Limb (tissue), 2 donors: ENCODE measurements at regions not wholly inside any gene's neighbourhood (a gene's known extent, or its start where the extent isn't known, plus 50 kb on each side); places are given as distances from the start of the nearest gene placed in this dataset.
"Not testable (repeated sequence)": the region's sequence is repeated elsewhere in the genome, so short reads cannot be mapped to it uniquely, and the experiment has no call there.

Experiments
- DNase-seq, 2 donors: peaks; one replicate each; pipeline ENCODE4 v3.0.0-alpha.2; 2016; ENCODE audit errors: extremely low spot score in 2 of 2

DNA sequence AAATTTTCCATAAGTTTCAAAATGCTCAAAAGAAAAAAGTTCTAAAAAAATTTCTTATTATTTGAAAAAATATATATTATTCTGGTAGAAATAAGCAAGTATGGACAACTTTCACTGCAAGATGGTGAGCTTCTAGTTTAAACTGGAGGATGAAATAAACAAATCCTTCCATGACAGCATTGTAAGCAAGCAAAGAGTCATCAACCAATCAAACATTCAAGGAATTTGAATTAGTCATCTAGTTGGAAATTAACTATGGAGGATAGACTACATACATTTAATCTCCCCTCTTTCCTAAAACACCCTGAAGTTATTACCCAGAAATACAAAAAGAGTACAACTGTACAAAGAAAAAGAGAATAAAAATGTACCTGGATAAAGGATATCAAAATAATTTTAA lies 51.0 kb upstream of the IRX5 start:
- DNase-seq = no peak

DNA sequence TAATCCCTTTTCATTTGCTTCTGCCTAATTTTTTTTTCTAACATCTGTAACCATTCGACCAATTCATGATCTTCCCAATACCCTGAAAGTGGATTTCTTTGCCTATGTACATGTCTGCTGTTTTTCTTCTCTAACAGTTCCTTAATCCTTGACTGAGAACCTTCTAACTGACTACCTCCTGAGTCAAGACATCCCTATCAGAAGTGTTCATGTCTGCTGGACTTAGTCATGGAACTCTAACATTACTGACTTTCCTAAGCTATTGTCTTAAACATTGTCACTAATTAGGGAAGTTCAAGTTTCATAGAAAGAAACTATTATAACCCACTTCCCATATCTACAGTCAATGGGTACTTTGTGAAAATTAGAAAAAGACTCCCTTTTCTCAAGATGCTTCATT lies 52.4 kb upstream of the IRX5 start:
- DNase-seq = no peak

DNA sequence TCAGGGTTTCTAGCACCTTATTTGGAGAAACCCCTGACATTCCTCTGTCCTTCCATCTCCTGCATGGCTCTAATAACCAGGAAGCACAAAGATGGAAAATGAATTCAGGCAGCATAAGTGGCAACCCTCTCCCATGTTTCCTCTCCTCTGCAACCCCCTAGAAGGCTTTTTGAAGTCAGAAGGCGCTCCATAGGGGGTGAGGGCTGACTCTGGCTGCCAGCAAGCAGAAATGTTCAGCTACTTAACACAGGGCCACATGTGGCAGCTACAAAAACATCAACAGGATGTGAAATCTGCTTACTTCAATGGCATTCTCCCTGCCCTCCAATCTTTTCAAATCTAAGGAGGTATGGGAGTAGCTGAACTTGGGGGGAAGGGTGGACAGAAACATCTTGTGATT lies 55.2 kb upstream of the IRX5 start:
- no peak for DNase-seq

DNA sequence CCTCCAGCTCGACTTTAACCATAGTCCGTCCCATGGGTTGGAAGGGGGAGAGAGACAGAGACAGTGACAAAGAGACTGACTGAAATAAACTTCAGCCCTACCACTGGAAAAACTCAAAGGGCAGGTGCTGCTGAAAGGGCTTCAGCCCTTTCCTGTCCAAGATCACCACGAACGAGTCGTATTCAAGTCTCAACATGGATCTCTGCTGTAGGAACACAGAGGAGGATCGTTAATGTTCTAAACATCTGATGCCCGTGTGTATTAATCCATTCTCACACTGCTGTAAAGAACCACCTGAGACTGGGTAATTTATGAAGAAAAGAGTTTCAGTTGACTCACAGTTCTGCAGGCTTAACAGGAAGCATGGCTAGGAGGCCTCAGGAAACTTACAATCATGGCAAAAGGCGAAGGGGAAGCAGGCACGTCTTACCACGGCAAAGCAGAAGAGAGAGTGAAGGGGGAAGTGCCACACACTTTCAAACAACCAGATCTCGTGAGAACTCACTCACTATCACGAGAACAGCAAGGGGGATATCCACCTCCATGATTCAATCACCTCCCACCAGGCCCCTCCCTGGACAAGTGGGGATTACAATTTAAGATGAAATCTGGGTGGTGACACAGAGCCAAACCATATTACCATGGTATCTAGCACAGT lies 56.8 kb upstream of the IRX5 start:
- not testable (repeated sequence) for DNase-seq

DNA sequence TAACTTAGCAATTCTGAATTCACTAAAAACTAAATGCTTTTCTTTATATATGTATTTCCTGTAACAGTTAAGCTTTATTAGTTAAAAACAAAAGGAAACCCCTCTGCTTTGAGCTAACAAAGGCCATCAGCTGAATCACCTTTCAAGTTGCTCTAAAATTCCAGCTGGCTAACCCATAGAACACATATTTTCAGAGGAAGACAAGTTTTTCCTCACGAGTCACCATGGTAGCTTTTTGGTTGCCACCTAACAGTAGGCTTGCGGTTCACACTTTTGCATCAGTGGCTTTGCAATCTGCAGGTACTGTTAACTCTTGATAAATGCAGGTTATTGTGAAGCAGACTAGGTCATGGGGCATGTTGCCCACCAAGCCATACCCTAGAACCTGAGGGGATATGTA lies 57.6 kb upstream of the IRX5 start:
- DNase-seq = no peak

DNA sequence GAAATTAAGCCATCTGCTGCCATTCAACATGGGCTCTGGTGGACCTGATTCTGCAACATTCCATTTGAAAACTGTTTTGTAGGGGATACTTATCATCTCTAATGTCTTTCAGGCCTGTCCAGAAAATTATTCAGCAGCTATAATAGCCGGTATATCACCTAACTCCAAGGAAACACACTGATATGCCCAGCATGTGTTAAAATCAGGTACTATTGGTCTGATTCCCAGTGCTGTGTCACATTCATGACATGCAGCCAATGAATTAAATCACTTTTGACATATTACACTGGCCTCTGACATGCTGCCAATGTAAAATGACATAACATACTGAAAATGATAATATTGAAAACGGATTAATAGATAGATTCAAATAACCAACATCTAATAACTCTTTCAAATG lies 60.5 kb upstream of the IRX5 start:
- DNase-seq = no peak

DNA sequence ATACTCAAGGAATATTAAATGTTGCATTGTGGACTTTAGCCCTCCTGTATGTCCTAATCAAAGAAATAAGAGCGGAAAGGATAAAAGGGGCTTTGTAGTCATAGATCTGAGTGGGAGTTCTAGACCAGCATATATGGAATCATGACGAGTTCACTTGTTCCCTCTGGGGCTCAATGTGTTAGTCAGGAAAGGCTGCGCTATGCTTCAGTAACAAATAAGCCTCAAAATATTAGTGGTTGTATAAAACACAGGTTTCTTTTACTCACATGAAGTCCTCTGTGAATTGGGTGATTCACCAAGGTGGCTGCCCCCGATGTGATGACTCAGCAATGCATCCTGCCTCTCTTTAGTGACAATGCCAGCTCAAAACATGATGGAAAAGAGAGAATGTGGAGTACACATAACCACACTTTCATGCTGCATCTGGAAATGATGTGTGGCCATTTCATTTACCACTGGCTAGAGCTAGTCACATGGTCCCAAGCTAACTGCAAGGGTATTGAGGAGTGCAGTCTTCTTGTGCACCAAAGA lies 63.3 kb upstream of the IRX5 start:
- DNase-seq = no peak

DNA sequence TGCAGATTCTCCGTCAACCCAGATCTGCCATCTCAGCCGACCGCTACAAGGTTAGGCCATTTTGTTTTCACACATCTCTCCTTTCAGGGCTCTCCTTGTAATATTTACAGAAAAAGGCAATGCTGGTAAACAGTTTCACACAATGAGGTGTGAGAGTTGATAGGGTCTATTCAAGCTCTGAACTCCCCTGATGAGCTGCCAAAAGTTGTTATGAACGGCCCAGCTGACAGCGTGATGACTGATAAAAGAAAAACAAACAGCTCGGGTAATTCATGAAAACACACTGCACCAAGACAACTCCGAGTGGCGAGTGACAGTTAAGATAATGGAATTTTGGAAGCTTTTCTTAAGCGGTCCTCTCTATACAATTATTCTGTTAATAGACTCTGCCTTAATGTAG lies 68.1 kb upstream of the IRX5 start:
- DNase-seq = no peak

DNA sequence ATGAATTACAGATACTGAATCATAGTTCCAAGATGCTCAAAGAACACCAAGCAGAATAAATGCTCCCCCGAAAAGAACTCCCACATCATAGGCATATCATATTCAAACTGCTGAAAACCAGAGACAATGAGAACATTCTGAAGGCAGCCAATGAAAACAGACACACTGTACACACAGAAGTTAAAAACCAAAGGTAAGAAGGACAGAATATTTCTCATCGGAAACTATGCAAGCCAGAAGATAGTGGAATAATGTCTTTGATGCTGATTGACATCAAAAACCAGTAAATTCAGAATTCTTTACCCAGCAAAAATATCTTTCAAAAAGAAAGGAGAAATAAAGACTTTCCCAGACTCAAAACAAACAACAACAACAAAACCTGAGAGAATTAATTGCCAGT lies 73.8 kb upstream of the IRX5 start:
- DNase-seq = no peak

DNA sequence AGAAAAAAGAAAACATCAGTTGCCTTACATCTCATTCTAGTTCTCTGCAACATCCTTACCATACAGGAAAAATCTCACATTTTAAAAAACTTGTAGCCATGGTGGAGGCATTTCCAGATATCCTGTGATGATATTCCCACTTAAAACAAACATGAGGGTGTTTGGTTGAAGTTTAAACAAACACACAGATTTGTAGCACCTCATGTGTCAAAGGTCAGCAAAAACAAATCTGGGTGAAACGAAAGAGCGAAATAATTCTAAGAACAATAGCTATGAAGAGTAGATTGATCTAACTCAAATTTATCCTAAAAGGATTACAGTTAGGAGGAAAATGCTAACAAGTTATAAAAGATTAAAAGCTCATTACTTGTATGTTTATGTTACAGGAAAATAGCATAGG lies 83.1 kb upstream of the IRX5 start:
- no peak for DNase-seq

DNA sequence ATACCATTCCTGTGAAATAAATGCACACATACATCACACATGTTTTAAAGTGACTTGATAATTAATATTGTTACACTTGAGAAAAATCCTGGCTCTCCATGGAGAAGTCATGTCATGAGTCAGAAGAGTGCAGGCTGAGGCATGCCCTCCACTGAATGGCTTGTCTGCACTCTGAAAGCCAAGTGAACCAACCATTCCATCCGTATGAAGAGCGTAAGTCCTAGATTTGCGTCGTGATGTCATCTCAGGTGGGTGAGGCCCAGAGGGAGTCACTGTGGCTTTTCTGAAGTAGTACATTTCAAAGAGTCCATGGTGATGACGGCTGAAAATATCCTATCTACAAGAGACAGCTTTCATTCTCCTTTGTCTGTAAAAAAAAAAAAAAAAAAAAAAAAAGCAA lies 83.5 kb upstream of the IRX5 start:
- DNase-seq = no peak

DNA sequence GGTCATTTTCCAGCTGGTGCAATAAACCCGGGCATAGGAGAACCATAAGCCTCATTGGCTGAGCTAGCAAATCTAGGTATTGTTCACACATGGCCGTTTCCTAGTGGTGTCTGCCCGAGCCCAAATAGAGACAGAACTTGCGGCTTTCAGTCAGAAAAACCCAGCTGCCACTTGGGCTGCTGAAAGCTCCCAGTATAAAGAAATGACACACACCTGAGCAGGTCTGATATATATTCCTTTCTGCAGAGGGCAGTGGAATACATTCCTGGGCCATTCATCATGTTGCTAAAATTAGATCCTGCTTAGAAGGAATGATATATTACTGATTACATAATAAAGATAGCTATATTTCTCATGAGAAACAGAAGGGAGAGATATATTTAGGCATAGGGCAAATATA lies 83.9 kb upstream of the IRX5 start:
- DNase-seq = no peak

DNA sequence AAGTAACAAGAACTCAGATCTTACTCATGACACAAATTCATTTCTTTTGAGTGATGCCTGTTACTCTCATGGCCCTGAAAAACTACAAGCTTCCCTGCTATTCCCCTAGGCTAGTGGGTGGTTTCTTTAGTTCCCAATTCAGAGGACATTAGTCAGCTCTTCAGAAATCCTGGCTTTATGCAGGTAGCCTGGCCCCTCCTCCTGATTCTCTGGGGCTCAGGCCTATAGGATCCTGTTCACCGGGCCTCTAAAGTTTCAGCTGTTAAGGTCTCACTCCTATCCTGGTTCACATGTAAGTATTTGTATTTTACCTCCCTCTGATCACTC lies 87.3 kb upstream of the IRX5 start:
- DNase-seq = no peak

DNA sequence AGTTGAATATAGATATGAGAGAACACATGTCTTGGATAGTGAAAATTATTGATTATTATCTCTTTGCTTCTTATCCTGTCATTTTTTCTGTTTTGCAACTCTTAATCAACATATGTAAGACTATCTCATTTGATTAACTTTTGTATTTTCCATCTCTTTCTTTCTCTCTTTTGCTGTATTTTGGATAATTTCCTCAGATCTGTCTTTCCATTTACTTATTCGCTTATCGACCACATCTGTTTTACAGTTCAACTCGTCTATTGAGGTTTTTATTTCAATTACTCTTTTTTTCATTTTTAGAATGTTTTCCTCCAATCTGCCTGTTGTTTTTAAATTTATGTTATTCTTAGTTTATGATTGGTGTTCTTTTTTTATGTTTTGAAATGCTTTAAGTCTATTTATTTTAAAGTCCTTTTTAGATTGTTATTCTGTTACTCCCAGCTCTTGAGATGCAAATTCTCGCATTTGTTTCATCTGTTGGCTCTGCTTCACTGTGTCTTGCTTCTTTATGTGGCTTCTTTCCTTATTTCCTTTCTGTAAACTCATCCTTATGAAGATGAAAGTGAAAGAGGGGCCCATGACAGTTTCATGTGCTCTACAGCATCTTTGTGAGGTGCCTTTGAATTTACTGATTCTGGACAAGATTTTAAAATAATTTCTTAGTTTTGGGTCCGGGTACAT lies 87.8 kb upstream of the IRX5 start:
- DNase-seq = no peak

DNA sequence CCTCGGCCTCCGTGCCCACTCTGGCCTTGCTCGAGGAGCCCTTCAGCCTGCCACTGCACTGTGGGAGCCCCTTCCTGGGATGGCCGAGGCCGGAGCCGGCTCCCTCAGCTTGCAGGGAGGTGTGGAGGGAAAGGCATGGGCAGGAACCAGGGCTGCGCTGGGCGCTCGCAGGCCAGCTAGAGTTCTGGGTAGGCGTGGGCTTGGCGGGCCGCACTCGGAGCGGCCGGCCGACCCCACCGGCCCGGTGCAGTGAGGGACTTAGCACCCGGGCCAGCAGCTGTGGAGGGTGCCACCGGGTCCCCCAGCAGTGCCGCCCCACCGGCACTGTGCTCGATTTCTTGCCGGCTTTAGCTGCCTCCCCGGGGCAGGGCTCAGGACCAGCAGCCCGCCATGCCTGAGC lies 101.0 kb upstream of the IRX5 start:
- DNase-seq = no peak

DNA sequence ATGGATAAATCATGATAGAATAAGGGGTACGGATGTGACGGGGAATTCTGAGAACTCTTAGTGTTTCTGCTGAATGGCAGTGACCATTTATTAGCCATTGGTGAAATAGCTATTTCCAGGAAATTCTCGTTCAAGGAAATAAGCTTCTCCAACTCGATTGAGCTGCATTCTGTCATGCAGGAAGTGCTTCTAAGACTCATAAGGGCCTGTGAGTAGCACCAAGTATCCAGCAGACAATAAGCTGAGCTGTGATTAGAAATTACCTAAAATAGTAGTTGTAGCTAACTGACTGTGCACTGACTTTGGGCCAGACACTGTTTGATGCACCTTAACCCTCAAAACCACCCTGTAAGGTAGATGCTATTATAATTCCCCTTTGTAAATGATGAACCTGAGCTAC lies 107.8 kb upstream of the IRX5 start:
- DNase-seq = no peak

DNA sequence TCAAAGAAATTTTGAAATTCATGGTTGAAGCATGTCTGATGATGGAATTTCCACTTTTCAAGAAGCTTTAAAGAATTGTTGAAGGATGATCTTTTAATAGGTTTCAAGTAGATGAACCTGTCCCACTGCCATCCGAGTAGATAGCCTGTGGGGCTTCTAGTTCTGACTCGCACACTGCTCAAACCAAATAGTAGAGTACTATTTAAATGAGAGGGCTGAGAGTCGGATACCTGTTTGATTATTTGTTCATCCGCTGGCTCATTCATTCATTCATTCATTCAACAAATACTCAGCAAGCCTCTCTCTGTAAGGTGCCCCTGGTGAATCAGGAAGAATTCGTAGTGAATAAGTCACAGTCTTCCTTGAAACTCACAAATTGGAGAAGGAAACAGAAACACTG lies 108.2 kb upstream of the IRX5 start:
- no peak for DNase-seq

DNA sequence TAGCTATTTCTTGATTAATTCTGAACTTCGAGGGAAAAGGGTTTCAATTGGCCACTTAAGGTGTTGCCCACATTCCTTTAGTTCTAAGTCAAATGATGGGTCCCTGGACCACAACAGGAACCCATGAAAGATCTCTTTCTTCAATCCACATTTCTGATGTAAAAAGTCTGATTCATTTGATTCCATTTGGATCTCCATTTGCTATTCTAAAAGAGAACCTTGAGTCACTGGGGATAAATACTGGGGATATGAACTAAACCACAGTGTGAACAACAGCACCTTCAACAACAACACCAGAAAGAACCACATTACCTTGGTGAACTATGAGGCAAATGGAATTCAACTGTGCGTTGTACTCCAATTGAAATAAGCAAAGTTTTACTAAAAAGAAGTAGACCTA lies 108.9 kb upstream of the IRX5 start:
- DNase-seq = no peak

DNA sequence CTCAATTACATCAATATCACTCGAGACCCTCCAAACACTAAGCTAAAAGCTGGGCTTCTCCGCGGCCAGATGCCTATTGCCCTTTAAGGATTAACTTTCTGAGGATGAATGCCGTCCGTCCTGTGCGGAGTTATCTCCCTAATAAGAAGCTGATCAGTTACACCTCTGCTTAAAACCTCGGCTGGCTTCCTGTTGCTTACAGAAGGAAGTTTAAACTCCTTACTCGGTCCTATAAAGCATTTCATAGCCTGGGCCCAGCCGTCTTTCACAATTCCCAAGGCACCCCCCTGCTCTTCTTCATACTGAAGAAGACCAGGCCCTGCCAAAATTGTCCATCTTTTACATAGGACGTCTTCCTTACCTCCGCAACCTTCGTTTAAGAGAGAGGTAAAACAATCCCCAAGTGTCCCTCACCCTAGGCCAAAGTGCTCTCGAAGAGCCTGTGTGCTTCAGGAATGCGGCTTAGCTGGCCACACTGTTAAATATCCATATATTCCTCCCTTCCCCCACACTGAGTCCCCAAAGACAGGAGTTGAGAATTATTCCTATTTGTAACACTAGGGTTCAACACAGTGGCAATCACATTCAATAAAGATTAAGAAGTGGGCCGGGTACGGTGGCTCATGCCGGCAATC lies 112.6 kb upstream of the IRX5 start:
- no peak for DNase-seq

DNA sequence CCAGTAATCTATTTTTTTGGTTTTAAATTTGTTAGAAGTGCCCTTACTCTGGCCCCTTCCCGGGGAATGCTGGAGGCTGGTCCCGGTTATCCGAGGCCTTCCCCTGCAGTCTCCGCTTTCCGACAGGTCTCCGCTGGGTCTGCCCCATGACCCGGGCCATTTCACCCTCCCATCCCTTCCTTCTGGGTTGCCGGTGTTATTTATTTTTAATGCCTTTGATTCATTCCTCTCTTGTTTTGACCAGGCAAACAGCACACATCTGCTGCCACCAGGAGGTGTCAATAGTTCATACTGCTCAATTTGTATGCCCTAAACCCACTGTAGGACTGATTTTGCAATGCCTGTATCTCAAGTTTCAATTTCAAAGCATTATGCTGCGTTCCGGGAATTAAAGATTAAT lies 113.2 kb upstream of the IRX5 start:
- no peak for DNase-seq

DNA sequence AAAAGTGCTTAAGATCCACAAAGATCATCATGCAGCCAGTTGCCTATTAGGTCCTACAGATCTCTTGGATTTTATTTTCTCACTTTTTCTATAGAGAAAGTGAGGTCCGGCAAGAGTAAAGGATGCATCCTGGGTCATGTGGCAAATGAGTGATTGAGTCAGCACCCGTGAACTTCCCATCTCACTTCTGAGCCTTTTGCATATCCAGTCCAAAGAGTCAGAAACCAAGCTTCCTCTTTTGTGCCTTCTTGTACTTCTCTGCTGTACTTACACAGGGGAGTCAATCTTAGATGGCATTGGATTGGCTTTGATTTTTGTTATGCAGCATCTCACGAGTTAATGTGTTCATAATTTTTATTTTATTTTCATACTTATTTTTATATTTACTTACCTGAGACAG lies 114.2 kb upstream of the IRX5 start:
- no peak for DNase-seq

DNA sequence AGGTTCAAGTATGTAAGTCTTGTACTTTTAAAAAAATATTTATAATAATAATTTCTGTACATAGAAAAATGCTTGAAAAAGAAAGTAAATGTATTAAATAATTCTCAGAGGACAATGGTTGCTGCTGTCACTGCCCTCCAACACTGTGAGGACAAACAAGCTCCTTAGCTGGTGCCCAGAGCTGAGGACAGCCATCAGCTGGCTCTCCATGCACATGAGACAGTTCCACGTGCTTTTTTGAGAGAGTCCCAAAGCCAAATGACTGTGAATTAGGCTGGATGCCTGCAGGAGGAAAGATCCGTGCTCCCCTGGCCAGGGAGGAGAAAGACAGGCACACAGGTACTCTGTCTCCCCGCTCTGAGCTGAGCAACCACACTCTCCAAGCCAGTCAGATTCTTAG lies 115.5 kb upstream of the IRX5 start:
- DNase-seq = no peak

DNA sequence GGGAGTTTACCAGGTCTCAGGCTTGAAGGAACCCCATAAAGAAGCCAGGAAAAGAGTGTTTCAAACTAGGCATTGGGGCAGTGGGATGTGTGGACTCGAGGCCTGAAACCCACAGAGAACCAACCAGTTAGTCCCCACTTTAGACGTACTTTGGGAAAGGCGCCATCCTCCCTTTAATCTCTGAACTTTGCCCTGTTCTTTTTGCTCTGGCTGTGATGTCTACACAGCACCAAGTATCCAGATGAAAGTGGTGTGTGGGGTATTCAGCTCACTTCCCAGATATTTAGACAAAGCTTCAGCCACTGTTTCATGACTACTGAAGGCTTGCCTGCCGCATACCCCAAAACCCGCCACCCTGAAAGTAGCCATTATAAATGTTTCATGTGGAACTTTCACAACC lies 116.9 kb upstream of the IRX5 start:
- DNase-seq = no peak
